ENCODE measurements at regions not wholly inside any gene's neighbourhood (a gene's known extent, or its start where the extent isn't known, plus 50 kb on each side); places are given as distances from the start of the nearest gene placed in this dataset.

DNA sequence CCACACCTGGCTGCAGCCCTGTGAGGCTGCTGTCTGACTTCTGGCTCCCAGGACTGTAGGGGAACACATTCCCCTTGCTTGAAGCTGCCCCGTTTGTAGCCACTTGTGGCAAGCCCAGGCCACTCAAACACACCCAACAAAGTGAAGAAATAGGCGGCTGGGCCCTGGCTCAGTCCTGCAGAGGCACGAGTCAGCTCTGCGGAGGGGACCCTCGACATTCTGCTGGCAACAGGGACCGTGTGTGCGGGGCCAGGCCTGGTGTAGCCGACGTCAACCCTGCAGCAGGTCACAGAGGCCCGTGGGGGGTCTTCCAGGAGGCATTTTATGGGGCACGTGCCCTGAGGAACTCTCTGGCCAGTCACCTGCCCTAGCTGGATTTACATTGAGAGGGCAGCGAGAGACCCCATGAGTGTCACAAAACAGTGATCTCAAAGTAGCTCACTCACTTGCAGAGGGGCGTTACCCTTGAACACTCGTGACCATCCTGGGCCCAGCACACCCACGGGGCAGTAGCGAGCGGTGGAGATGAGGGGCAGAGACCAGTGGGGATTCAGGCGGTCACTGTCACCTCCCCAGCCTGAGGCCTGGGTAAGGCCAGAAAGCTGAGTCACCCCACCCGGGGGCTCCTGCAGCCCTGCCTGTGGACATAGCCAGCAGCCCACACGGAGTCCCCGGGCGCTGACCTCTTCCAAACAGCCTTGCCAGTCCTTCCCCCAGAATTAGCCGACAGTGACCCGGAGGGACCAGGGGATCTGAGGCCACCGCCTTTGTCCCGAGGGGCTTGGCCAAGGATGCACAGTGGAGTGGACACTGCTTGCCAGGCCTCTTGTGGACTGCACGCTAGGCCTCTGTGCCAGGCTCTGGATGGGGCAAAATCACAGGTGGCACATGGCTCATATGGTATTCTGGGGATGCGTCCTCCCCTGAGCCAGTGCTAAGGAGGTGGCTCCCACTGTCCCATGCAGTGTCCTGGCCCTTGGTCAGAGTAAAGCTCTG is 139.5 kb downstream of the CTTN start:
- no peak for DNase-seq

DNA sequence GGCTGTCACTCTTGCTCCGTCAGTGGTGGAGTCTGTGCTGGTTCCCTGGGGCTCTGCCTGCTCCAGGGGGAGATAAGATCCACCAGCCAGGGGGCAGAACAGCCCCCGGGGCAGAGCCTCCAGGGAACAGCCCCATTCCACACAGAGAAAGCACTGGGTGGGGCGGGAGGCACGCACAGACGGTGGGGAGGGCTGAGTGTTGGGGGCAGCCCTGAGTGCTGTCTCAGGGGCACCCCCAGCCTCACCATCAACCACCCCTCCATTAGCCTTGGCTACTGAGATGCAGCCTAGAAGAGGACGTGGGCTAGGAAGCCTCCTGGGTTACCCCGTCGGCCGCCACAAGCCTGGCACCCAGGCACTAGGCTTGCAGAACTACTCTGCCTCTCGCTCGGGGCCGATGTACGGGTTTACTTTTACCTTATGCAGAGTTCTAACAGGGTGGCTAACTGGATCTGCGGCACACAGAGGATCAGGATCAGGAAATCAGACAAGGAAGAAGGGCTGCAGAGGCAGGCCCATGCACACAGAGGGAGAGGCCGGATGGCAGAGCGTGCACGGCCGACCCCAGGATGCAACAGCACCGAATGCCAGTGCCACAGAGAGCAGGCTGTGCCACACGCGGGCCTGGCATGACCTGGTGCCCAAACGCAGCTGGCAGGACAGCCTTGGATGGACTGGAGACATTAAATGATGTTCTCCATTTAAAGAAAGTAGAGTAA is 140.5 kb downstream of the CTTN start:
- DNase-seq: no peak

DNA sequence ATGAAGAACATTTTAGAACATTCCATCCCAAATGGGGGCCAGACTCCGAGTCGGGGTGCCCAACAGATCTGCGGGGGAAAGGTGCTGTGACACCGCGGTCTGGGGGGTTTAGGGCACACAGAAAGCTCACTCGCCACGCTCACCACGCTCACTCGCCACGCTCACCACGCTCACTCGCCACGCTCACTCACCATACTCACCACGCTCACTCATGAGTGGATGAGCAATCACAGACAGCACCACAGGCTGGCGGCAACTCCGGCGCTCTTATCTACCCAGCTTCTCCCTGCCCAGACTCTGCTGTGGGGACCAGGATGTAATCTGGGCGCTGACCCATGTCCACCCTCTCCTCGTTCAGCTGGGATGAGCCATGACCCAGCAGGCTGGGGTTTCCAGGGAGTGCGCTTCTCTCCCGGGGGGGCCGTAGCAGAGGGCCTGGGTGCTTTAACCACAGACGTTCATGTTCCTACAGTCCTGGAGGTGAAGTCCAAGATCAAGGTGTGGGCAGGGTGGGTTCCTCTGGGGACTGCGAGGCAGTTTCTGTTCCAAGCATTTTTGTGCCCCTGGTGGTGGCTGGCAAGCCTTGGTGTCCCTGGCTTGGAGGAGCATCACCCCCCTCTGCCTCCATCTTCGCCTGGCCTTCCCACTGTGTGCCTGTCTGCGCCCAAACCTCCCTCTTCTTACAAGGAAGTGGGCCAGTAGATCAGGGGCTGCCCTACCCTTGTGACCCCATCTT is 141.2 kb downstream of the CTTN start:
- DNase-seq: no peak

DNA sequence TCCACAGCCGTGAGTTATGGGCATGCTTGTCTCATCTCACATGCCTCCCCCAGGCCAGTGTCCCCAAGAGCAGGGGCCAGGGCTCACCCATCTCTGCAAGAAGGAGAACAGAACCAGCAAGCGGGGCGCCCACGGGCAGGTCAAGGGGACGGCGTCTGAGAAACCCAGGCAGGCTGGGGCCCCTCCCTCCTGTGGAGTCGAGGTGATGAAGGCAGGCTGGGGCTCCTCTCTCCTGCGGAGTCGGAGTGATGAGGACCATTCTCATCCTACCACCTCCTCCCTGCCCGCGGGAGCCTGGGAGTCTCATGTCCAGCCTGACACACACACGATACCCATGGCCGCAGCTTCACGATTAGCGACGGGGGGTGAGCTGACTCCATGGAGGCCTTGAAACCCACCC is 141.9 kb downstream of the CTTN start:
- DNase-seq: no peak

DNA sequence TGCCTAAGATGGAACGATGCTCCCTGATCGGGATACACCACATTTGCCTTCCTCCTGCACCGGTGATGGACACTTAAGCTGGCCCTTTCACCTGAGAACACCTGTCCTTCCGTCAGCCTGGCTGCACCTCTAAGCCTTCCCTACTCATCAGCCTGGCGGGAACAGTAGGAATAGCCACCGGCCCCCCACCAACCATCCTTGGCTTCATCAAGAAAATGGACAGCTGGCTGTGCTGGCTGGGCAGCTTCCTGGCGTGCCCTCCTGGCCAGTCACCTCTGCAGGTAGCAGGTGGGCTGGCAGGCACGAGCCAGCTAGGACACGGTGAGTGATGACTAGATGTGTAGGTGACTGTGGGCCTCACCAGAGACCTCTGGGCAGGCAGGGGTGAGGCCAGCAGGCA is 142.8 kb downstream of the CTTN start:
- DNase-seq: no peak

DNA sequence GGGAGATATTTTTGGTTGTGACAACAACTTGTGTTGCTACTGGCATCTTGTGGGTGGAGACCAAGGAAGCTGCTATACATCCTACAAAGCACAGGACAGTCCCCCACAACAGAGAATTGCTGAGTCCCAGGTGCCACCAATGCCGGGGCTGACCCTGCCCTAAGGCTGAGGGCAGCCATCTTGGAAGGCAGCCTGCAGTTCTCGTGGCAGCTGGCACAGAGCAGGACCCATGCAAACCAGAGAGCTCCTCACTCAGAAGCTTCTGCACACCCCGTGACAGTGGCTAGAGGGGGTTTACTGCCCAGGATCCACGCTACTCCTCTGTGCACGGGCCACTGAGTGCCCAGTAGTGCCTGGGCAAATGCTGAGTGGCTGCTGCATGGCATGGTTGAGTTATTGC is 143.4 kb downstream of the CTTN start:
- DNase-seq: no peak

DNA sequence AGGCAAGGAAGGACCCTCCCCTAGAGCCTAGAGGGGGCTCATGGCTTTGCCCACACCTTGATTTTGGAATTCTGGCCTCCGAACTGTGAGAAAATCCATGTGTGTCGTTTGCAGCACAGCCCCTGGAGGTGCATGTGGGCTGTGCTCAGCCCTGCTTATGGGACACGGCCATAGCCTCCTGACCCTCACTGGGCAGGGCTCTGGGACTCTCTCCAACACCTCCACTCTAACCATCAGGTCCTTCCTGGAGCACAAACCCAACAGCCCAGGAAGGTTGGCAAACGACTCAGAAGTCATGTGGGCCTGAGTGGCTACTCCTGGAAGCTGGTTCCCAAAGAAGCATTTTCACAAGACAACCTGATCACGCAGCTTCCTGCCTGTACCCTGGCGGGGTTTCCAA is 144.1 kb downstream of the CTTN start:
- DNase-seq: no peak

DNA sequence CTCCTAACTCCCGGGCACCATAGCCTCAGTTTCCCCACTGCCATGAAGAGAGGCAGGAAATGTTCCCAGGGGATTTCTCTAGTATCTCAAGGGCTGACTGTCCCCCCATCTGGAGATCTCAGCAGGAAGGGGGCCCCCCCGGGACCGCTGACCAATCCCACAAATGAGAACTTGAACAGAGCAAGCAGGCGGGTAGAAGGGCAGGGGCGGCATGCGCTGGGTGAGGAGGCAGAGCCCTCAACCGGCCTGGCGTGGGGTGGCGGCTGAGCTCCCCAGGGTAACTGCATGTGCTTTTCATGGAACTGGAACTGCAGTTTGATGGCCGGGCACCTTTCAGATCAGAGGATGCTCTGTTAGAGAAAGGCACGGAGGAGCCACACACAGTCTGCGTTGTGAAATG is 144.5 kb downstream of the CTTN start:
- no peak for DNase-seq

DNA sequence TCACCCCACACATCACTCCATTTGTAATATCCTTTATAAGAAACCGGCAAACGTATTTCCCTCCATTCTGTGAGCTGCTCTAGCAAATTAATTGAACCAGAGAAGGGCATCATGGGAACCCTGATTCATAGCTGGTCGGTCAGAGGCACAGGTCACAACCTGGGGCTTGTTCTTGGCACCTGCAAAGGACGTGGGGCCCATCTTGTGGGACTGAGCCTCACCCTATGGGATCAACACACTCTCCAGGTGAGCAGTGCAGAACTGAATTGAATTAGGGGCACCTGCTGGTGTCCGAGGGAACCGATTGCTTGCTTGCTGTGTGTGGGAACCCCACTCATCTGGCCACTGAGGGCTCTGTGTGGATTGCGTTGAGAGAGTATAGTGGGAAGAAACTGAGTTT is 145.3 kb downstream of the CTTN start:
- DNase-seq: no peak

DNA sequence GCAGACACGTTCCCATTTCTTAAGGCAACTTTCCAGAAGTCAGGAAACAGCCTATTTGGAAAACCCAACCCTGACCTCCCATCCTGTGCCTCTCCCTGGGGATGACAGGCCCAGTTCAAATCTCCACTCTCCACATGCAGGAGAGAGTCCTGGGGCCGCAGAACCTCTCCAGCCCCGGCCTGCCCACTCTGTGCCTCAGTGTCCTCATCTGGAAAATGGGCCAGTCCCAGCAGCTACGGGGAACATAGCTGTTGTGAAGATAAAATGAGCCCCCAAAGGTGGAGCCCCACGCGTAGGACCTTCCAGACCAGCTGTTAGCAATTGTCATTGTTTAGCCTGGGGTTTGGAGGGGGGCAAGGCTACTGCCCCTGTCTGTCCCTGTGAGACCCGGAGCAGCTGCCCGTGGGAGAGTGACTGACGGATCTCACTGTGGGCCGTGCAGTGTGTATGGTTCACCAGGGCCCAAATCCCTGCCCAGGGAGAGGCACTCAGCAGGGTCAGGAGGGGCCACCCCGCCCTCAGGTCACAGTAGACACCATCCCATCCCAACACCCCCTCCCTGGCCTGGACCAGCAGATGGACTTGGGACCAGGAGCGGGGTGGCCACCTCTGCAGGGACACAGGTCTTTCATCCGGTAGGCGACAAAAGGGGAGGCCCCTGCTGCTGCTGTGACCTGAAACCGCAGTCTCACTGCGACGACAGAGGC is 145.9 kb downstream of the CTTN start:
- DNase-seq: no peak

DNA sequence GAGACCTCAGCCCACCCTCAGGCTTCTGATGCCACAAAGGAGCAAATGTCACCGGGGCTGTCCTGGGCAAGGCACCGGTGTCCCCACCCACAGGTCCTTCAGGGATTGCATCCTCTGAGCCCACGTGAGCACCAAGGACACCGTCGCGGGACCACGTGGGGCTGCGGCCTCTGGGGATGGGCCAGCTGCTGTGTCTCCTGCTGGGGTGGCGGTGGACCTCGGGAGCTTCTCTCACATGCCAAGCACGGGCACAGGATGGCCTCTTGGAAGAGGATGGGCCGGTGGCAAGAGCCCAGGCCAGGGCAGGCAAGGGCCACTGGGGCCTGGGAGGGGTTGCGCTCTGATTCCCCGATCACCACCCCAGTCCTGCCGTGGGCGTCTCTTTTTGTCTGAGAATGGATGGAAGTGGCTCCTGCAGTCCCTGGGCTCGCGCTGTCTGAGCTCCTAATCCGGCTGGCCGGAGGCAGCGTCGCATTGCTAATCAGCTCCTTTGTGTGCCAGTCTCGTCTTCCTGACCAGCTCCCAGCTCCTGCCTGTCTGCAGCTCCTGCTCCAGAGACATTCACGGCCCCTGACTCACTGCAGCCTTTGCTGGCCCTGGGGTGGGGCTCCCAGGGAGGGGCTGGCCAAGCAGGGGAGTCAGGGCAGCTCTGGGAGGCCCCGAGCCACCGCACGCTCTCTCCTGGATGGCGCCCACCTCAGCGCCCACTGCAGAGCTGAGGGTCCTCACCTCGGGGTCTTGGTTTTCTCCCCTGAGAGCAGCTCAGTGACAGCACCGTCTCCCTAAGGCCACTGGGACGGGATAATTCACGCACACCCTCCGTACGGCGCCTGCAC is 146.7 kb downstream of the CTTN start:
- no peak for DNase-seq

DNA sequence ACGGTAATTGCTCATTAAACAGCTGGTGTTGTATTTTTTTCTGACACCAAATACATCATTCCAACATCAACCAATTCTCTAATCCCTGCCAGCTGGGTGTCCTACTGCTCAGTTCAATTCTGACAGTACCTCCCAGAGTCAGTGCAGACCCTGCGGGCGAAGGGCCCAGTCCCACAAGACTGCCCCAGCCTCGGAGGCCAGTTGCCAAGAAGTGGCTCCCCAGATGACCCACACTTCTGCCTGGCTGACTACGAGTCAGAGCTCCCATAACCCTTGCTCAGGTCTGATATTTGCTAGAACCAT is 147.2 kb downstream of the CTTN start:
- DNase-seq: no peak

DNA sequence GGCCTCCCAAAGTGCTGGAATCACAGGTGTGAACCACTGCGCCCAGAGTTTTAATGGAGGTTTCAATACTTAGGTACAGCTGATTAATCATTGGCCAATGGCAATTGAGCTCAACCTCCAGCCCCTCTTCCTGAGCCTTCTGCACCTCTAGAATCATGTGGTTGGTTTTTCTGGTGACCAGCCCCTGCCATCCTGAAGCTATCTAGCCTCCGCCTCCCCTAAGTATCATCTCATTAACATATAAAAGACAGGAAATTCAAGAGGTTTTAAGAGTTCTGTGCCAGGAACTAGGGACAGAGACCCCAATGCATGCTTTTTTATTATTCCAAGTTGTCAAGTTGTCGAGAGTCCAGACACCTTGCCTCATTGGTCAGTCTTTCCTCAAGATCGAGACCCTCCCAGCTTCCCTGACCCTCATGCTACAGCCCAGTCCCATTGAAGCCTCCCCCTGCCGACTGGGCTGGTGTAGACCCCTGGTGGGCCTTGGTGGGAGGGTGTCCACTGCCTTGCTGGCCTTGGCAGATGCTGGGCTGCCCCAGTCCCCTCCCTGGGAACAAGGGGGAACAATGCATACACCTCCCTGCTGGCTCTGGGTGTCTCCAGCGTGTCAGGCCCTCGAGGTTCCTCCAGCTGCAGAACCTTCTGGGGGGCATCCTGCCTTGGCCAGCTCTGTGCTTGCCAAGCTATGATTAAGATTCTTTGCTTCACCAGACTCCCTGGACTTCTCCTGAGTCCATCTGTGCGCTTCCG is 148.0 kb downstream of the CTTN start:
- no peak for DNase-seq

DNA sequence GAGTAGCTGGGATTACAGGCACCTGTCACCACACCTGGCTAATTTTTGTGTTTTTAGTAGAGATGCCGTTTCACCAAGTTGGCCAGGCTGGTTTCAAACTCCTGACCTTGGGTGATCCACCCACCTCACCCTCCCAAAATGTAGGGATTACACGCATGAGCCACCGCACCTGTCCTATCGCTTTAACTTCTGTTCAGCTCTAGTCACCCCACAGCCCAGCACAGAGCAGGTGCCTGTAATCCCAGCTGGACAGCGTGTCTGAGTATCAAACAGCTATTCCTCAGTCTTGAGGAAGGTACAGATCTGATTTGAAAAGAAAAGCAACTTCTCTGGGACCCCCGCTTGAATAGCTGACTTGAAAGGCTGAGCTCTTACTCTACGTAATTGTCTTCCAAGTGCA is 149.1 kb downstream of the CTTN start:
- DNase-seq: no peak

DNA sequence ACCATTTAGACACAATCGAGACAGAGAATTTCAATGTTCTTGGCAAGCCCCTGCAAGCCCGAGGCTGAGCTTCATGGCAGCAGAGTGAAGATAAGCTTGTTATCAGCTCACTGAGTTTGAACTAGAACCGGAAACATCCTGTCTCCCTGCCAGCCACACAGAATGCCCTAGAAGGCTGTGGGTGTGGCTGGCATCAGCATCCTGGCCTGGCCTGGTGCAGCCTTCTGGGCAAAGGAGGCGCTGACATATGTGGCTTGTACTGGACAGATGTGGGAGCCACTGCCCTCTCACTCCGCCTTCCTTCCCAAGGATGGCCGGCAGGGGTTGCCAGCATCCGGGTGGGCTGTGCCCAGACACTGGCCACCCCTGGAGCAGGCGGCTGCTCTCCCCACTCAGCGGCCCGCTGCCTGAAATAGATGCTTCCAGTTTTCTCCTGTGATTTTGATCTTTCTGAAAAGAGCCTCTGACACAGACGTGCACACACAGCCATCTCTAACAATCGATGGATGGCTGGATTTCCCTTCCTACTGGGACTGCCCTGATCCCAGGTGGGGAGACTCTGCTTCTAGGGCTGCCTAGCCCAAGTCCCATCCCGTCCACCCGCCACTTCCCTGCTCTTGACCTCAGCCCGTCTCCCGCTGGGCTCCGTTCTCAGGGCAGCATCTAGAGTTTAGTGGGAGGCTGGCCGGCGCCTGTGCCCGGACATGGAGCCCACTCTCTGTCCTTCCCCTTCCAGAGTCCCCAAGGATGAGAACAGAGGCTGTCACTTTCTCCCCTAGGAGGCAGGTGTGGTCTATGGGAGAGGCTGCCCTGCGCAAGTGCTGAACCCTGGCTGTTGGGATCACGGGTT is 149.7 kb downstream of the CTTN start:
- no peak for DNase-seq

DNA sequence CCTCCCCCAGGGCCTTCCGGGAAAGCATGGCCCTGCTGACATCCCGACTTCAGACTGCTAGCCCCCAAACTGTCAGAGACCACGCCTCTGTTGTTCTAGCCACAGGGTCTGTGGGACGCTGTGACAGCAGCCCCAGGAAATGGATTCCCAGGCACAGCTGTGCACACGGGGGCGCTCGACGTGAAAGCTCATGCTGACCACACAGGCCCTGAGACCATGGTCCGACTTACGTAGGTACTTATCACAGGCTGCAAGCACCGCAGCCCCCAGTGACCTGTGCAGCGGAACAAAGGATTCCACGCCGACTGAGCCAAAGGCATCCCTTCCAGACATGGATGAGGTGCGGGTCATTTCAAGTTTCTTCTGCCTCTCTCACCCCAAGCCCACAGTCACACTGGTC is 150.6 kb downstream of the CTTN start:
- no peak for DNase-seq

DNA sequence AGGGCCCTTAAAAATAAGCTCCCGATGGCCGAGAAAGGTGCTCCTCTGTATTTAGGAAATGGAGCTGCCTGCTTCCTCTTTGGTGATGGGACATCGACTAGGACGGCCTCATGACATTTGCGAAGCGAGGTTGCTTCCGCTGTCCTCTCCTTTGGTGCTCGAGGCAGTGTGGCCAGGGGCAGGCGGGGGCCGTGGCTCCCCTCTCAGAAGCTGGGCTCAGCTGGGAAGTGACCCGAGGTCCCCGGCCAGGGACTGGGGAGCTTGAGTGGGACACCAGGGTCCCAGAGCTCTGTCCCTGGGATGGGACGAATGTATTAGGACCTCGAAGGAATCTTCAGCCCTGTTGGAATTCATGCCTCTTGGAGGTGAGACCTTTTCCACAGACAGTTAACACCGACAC is 151.1 kb downstream of the CTTN start:
- no peak for DNase-seq

DNA sequence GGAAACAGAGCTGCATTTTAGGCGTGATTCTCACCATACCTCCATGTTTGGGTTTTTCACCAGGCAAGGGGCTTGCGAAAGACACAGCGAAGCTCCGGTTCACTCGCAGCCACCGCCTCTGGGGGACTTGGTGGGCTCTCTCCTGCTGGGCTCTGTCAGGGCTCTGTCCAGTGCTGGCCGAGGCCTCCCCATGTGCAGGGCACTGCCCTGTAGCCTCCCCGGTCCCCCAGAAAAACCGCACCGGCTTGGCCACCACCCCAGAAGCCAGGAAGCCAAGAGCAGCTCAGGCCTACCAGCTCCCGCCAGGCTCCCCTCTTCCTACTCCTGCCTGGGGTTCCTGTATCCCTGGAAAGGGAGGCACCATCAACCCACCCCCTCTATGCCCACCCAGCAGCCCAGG is 151.5 kb downstream of the CTTN start:
- no peak for DNase-seq

DNA sequence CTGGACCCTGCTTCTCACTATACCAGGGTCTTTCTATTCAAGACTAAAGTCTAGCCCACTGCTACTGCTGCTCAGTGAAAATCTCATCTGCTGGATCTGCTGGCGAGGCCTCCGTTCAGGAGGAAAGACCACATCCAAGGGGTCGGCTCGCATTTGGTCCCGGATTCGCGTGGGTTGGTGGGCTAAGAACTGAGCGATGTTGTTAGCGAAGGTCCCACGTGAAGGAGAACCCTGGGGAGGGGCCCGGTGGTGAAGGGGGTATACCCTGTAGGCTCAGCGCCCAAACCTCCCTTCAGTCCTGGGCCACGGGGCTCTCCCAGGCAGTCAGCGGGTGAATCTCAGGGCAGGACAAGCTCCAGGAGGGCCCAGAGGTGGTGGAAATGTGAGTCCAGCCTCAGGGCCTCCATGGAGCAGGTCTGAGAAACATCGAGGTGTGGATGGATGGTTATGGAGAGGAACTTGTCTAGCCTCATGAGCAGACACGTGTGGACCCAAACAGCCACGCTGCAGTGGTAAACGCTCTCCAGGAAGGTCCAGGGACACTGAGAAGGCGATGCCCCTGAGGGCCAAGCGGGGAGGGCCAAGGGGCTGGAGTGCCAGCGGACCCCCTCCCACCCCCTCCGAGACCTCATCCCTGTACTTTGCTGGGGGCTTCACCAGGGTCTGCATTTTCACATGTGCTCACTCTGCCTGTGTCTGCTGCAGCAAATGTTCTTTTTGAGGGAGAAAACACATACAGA is 152.3 kb downstream of the CTTN start:
- DNase-seq: no peak

Measured in stimulated activated CD4-positive, alpha-beta T cell treated with anti-CD3 and anti-CD28 coated beads, Interleukin-4, amount 100 ng/mL, for 4 hours (primary cell).